Heart left ventricle (tissue), 16 donors: ENCODE measurements at regions not wholly inside any gene's neighbourhood (a gene's known extent, or its start where the extent isn't known, plus 50 kb on each side); places are given as distances from the start of the nearest gene placed in this dataset.

ENCODE experiments used
- ATAC-seq, 4 donors: fragments of 200-7000 bp; cut with Tn5 transposase; one replicate each; pipeline ENCODE4 v1.9.1; 2020 to 2022; ENCODE audit warnings: moderate library complexity in 4 of 4, mild to moderate bottlenecking in 3 of 4, moderate number of reproducible peaks in 1 of 4
- DNase-seq, 5 donors: peaks; one replicate each; pipeline ENCODE4 v3.0.0-alpha.2; 2020
- H3K27ac ChIP-seq, 12 donors: fragments of 200-600 bp; sonication (generic) in 4 of 12; one replicate each; pipeline versions ENCODE4 v1.5.0 to v1.8.0; 2016 to 2022; ENCODE audit warnings: mild to moderate bottlenecking in 2 of 12
- H3K27me3 ChIP-seq, 9 donors: fragments of 200-600 bp; sonication (generic) in 2 of 9; one replicate each; pipeline versions ENCODE4 v1.5.1 to v1.8.0; 2016 to 2022; ENCODE audit warnings: mild to moderate bottlenecking in 3 of 9
- H3K36me3 ChIP-seq, 9 donors: fragments of 200-600 bp; sonication (generic) in 2 of 9; one replicate each; pipeline versions ENCODE4 v1.5.0 to v1.8.0; 2018 to 2022; ENCODE audit warnings: mild to moderate bottlenecking in 2 of 9
- H3K4me1 ChIP-seq, 12 donors: fragments of 200-600 bp; sonication (generic) in 4 of 12; one replicate each; pipeline versions ENCODE4 v1.5.0 to v1.8.0; 2016 to 2022; ENCODE audit warnings: mild to moderate bottlenecking in 3 of 12
- H3K4me3 ChIP-seq, 12 donors: fragments of 200-600 bp; sonication (generic) in 4 of 12; one replicate each; pipeline versions ENCODE4 v1.5.0 to v1.8.0; 2017 to 2022; ENCODE audit warnings: mild to moderate bottlenecking in 9 of 12, moderate library complexity in 4 of 12
- H3K9me3 ChIP-seq, 12 donors: fragments of 200-600 bp; sonication (generic) in 4 of 12; one replicate each; pipeline versions ENCODE4 v1.5.0 to v1.8.0; 2016 to 2022; ENCODE audit warnings: mild to moderate bottlenecking in 1 of 12
- POLR2A ChIP-seq, 2 donors: fragments of 450-650 bp; IDR thresholded peaks; one replicate each; pipeline ENCODE4 v1.6.1; 2017; ENCODE audit warnings: antibody characterized with exemption in 2 of 2, mild to moderate bottlenecking in 2 of 2, moderate library complexity in 2 of 2
- WGBS, 4 donors: extraction: QIAGEN DNeasy Blood & Tissue Kit in 2 of 4; methylation state at CpG; one replicate each; pipeline versions ENCODE4 v1.1.5 to v1.1.7; 2013 to 2018; 5-methylcytosine and 5-hydroxymethylcytosine counted together
- intact Hi-C, 10 donors: fragments of 100-400 bp; cut with DNase I; formaldehyde crosslinking; loops; one replicate each; pipeline versions ENCODE4 v1.11.1 to v1.14.2; 2022
- TF ChIP-seq, protein P1 (sequence below), 12 donors: fragments of 200-600 bp; sonication (generic) in 4 of 12; IDR thresholded peaks; one replicate each; pipeline versions ENCODE4 v1.5.0 to v1.8.0; 2018 to 2022; ENCODE audit warnings: antibody characterized with exemption in 12 of 12, mild to moderate bottlenecking in 5 of 12
- donor health status: ischemic (EF 13 %, LVEDD 7.1; RV severe dilation, severe dysfunction).
- donor health status: healthy with polysubstance abuse.
- donor health status: DM: no; HTN: yes; CAD: no.
- donor health status: DM: no; HTN: no; CAD: no.
- donor health status: ischemic (EF 25% LVEDD 6.9; RV normal size, moderate dysfunction).
- donor health status: ischemic (EF 25% LVEDD 5.7; RV mildly dilated, moderate dysfunction).
- donor health status: healthy.
- donor health status: DM: yes; HTN: yes; CAD: no.
- donor health status: ischemic (EF 35%, LVEDD 5.7; RV mildly dilated, moderate dysfunction).
- donor health status: nonischemic (EF 11% LVEDD 7.7; RV severe dilation, severe dysfunction).
- donor health status: DM: yes; HTN: yes; CAD: no.
- donor health status: PGD.
- donor health status: ischemic (EF 29% LVEDD 5.4; RV normal size, mild dysfunction).
- donor health status: nonischemic (EF 23%, LVEDD 6.1; RV moderate dilation, normal function).

DNA sequence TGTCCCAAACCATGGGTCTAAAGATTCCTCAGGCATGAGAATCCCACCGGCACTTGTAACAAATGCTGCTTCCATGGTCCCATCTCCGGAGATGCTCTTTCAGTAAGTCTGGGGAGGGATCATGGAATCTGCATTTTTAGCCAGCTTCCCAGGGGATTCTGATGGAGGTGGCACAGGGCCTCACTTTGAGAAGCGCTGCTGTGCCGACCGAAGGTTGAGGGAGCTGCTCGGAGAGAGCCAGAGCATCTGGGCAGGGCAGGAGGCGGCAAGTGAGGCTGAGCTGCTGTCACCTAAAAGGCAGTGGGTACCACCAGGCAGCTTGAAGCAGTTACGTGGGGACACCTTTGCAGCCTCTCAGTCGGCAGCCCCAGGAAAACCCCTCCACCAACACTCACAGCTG lies 100.2 kb upstream of the CDYL start:
- no peak for TF ChIP-seq POLR2A (IDR thresholded peaks at IDR 0.05)
- TF ChIP-seq, protein P1, sequence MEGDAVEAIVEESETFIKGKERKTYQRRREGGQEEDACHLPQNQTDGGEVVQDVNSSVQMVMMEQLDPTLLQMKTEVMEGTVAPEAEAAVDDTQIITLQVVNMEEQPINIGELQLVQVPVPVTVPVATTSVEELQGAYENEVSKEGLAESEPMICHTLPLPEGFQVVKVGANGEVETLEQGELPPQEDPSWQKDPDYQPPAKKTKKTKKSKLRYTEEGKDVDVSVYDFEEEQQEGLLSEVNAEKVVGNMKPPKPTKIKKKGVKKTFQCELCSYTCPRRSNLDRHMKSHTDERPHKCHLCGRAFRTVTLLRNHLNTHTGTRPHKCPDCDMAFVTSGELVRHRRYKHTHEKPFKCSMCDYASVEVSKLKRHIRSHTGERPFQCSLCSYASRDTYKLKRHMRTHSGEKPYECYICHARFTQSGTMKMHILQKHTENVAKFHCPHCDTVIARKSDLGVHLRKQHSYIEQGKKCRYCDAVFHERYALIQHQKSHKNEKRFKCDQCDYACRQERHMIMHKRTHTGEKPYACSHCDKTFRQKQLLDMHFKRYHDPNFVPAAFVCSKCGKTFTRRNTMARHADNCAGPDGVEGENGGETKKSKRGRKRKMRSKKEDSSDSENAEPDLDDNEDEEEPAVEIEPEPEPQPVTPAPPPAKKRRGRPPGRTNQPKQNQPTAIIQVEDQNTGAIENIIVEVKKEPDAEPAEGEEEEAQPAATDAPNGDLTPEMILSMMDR (IDR thresholded peaks at IDR 0.05): no peak
- H3K36me3 ChIP-seq: no peaks in the 10 kb centered on the region
- no peaks in the 10 kb centered on the region for H3K9me3 ChIP-seq
- intact Hi-C loops: no loop called here
- WGBS, 4 donors: 84 to 89% (median 86%) methylated on average over 9 of the region's 9 CpGs
- peaks cover 0 to 5% (median 0%) of the 10 kb centered on the region in 12 donors for H3K4me1 ChIP-seq
- ATAC-seq: no peak
- H3K4me3 ChIP-seq: no peak overlapping the region
- no peak for DNase-seq
- no peaks in the 10 kb centered on the region for H3K27me3 ChIP-seq
- H3K27ac ChIP-seq: no peak overlapping the region

DNA sequence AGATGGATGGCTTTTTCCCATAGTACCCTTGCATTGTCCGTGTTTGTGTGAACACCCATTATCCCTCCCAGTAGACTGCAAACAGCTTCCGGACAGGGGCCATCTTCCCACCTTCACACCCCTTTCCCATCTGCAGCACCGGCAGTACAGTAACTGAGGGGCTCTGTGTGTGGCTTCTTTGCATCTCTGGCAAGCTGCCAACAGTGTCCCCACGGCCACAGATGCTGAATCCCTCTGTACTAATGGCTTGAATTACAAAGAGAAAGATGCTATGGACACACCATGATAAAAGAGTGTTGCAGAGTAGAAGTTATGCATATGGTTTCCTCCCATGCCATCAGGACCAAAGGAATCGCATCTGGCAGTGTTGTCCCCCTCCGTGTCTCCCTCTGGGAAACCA lies 101.1 kb upstream of the CDYL start:
- intact Hi-C loops: no loop called here
- H3K9me3 ChIP-seq: no peaks in the 10 kb centered on the region
- ATAC-seq: no peak
- TF ChIP-seq, protein P1 (IDR thresholded peaks at IDR 0.05): no peak
- no peak for TF ChIP-seq POLR2A (IDR thresholded peaks at IDR 0.05)
- peaks cover 0 to 5% (median 0%) of the 10 kb centered on the region in 12 donors for H3K4me1 ChIP-seq
- no peak overlapping the region for H3K4me3 ChIP-seq
- H3K27ac ChIP-seq: no peak overlapping the region
- 58 to 72% (median 61%) methylated on average over 6 of the region's 6 CpGs for WGBS, 4 donors
- no peak for DNase-seq
- H3K27me3 ChIP-seq: no peaks in the 10 kb centered on the region
- H3K36me3 ChIP-seq: no peaks in the 10 kb centered on the region

DNA sequence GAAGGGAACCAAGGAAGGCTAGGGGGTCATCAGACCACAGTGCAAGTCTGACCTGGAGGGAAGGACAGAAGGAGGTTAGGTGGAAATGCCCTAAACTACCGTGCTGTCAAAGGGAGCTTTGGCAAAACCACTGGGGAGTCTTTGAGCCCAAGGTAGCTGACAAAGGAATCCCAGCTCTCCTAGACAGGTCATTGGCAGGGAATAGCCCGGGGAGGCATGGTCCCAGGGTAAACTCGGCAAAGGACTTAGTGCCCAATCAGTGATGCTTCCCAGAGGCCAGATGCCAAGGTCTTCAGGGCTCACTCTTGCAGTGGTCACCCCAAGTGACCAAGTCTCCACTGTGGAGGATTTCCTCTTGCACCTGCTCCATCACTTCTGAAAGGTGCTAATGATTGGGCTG lies 102.3 kb upstream of the CDYL start:
- H3K27me3 ChIP-seq: no peaks in the 10 kb centered on the region

DNA sequence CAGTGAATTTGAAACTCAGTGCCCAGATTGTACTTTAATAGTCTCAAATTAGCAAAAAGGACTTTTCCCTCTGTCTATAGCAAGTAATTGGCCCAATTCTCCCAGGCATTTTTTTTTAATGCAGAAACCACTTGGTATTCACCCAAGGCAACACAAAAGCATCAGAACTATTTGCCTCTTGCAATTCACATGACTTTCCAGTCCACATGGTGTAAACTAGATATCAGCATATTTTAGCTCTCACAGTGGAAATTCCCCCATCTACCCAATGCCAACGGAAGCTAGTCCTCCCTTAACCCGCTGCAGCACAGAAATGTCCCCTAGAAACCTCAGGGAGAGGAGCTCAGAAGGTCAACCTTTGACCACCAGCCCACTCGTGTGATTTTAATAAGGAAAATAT lies 103.4 kb upstream of the CDYL start:
- 70 to 83% (median 75%) methylated on average over 3 of the region's 3 CpGs for WGBS, 4 donors
- TF ChIP-seq POLR2A (IDR thresholded peaks at IDR 0.05): no peak
- TF ChIP-seq, protein P1 (IDR thresholded peaks at IDR 0.05): no peak
- intact Hi-C loops: no loop called here
- H3K9me3 ChIP-seq: no peaks in the 10 kb centered on the region
- no peak overlapping the region for H3K27ac ChIP-seq
- DNase-seq (no peak), ATAC-seq (no peak)
- peaks cover 0 to 5% (median 0%) of the 10 kb centered on the region in 12 donors for H3K4me1 ChIP-seq
- no peak overlapping the region for H3K4me3 ChIP-seq
- H3K36me3 ChIP-seq: no peaks in the 10 kb centered on the region
- no peaks in the 10 kb centered on the region for H3K27me3 ChIP-seq

More for the DNA sequence above, 102.3 kb upstream of the CDYL start:
- no peaks in the 10 kb centered on the region for H3K9me3 ChIP-seq
- no peak for ATAC-seq
- H3K27ac ChIP-seq: no peak overlapping the region
- WGBS, 4 donors: 67 to 85% (median 81%) methylated on average over 3 of the region's 3 CpGs
- no peak for TF ChIP-seq POLR2A (IDR thresholded peaks at IDR 0.05)
- TF ChIP-seq, protein P1 (IDR thresholded peaks at IDR 0.05): no peak
- intact Hi-C loops: no loop called here
- peaks cover 0 to 5% (median 0%) of the 10 kb centered on the region in 12 donors for H3K4me1 ChIP-seq
- DNase-seq: no peak
- no peaks in the 10 kb centered on the region for H3K36me3 ChIP-seq
- no peak overlapping the region for H3K4me3 ChIP-seq
